ENCODE measurements at regions not wholly inside any gene's neighbourhood (a gene's known extent, or its start where the extent isn't known, plus 50 kb on each side); places are given as distances from the start of the nearest gene placed in this dataset.

DNA sequence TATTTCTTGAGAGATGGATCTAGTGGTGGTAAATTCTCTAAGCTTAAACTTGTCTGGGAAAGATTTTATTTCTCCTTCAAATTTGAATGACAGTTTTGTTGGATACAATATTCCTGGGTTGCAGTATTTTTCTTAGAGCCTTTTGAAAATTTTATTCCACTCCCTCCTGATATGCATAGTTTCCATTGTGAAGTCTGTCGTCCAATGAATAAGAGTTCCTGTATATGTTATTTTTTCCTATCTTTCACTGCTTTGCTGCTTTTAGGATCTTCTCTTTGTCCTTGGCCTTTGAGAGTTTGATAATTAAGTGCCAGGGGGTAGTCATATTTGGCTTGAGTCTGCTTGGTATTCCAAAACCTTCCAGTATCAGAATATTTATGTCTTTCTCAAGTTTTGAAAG, 1156.4 kb upstream of the AGA start:
- TF ChIP-seq, protein P1, sequence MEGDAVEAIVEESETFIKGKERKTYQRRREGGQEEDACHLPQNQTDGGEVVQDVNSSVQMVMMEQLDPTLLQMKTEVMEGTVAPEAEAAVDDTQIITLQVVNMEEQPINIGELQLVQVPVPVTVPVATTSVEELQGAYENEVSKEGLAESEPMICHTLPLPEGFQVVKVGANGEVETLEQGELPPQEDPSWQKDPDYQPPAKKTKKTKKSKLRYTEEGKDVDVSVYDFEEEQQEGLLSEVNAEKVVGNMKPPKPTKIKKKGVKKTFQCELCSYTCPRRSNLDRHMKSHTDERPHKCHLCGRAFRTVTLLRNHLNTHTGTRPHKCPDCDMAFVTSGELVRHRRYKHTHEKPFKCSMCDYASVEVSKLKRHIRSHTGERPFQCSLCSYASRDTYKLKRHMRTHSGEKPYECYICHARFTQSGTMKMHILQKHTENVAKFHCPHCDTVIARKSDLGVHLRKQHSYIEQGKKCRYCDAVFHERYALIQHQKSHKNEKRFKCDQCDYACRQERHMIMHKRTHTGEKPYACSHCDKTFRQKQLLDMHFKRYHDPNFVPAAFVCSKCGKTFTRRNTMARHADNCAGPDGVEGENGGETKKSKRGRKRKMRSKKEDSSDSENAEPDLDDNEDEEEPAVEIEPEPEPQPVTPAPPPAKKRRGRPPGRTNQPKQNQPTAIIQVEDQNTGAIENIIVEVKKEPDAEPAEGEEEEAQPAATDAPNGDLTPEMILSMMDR (IDR thresholded peaks at IDR 0.05): no peak
- H3K27ac Mint-ChIP-seq (ENCODE audit: unreplicated experiment): no peak overlapping the region
- H3K36me3 Mint-ChIP-seq (ENCODE audit: unreplicated experiment): no peaks in the 10 kb centered on the region
- no peaks in the 10 kb centered on the region for H3K27me3 Mint-ChIP-seq (ENCODE audit: unreplicated experiment)
- H3K9me3 Mint-ChIP-seq (ENCODE audit: unreplicated experiment): no peaks in the 10 kb centered on the region
- no peak overlapping the region for H3K4me3 Mint-ChIP-seq (ENCODE audit: unreplicated experiment)
- no peak for DNase-seq (ENCODE audit: extremely low spot score, unreplicated experiment)
- H3K4me1 Mint-ChIP-seq (ENCODE audit: unreplicated experiment): no peaks in the 10 kb centered on the region

DNA sequence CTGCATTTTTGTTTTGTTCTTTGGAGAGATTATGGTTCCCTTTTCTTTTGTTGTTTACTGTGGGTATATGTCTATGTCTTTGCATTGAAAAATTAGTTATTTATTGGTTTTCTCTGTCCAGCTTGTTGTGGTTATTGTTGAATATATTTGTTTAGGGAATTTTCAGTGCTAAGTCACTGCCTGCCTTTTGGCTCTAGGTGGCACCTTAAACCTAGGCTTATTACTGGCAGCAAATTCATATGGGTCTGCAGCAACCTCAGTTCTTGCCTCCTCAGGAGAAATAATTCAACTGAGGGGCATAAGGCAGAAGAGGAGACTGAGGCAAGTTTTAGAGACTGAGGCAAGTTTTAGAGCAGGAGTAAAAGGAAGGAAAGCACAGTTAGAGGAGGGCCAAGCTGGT, 1157.3 kb upstream of the AGA start:
- Mint-ChIP-seq H3K27me3 (ENCODE audit: unreplicated experiment) (no peaks in the 10 kb centered on the region), H3K4me1 (ENCODE audit: unreplicated experiment) (no peaks in the 10 kb centered on the region), H3K4me3 (ENCODE audit: unreplicated experiment) (no peak overlapping the region), H3K27ac (ENCODE audit: unreplicated experiment) (no peak overlapping the region), H3K9me3 (ENCODE audit: unreplicated experiment) (no peaks in the 10 kb centered on the region), H3K36me3 (ENCODE audit: unreplicated experiment) (no peaks in the 10 kb centered on the region)
- TF ChIP-seq, protein P1 (IDR thresholded peaks at IDR 0.05): peak; percentile 39
- no peak for DNase-seq (ENCODE audit: extremely low spot score, unreplicated experiment)

DNA sequence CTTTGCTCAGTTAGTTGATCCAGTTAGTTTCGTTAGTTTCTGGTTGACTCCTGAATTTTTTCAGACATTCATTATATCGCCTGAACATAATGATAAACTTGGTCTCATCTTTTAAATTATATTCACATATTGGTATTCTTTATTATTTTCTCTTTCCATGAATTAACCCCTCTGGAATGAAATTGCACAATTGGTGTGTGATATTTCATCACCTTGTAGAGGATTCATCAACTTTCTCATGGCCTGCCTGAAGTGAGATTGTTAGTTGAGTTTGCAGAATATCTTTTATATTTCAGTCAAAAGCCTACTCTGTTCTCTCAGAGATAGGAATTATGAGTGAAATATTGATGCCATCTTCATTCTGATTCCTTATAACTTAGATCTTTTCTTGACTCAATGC, 1160.6 kb upstream of the AGA start:
- no peaks in the 10 kb centered on the region for H3K9me3 Mint-ChIP-seq (ENCODE audit: unreplicated experiment)
- DNase-seq (ENCODE audit: extremely low spot score, unreplicated experiment): no peak
- H3K4me3 Mint-ChIP-seq (ENCODE audit: unreplicated experiment): no peak overlapping the region
- no peaks in the 10 kb centered on the region for H3K36me3 Mint-ChIP-seq (ENCODE audit: unreplicated experiment)
- no peak overlapping the region for H3K27ac Mint-ChIP-seq (ENCODE audit: unreplicated experiment)
- H3K27me3 Mint-ChIP-seq (ENCODE audit: unreplicated experiment): no peaks in the 10 kb centered on the region
- H3K4me1 Mint-ChIP-seq (ENCODE audit: unreplicated experiment): no peaks in the 10 kb centered on the region
- TF ChIP-seq, protein P1 (IDR thresholded peaks at IDR 0.05): no peak

DNA sequence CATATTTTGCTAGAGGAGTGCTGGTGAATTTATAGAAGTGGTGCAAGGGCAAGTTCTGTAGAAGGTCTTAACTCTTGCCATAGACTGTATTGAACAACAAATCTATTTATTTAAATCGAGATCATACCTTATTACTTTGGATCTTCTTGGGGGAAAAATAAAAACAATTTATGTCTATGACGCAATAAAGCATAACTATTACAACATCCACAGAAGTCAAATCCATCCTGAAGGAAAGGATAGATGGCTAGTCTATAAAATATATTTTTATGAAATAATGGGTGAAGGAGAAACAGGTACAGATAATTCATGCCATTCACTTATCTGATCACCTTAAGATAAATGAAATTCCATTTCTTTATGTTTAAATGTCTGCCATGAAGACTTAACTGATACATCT, 1168.8 kb upstream of the AGA start:
- H3K9me3 Mint-ChIP-seq (ENCODE audit: unreplicated experiment): peaks cover 3% of the 10 kb centered on the region
- H3K27me3 Mint-ChIP-seq (ENCODE audit: unreplicated experiment): no peaks in the 10 kb centered on the region
- no peaks in the 10 kb centered on the region for H3K36me3 Mint-ChIP-seq (ENCODE audit: unreplicated experiment)
- H3K4me3 Mint-ChIP-seq (ENCODE audit: unreplicated experiment): no peak overlapping the region
- no peak for DNase-seq (ENCODE audit: extremely low spot score, unreplicated experiment)
- no peak overlapping the region for H3K27ac Mint-ChIP-seq (ENCODE audit: unreplicated experiment)
- TF ChIP-seq, protein P1 (IDR thresholded peaks at IDR 0.05): no peak
- H3K4me1 Mint-ChIP-seq (ENCODE audit: unreplicated experiment): no peaks in the 10 kb centered on the region

DNA sequence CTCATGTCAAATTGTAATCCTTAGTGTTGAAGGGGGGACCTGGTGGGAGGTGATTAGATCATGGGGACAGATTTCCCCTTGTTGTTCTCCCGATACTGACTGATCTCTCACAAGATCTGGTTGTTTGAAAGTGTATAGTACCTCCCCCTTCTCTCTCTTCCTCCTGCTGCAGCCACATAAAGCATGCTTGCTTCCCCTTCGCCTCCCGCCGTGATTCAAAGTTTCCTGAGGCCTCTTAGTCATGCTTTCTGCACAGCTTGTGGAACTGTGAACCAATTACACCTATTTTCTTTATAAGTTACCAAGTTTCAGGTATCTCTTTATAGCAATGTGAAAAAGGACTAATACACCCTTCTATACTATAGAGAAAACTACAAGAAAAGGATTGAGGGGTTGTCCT, 1170.5 kb upstream of the AGA start:
- H3K9me3 Mint-ChIP-seq (ENCODE audit: unreplicated experiment): peaks cover 3% of the 10 kb centered on the region
- TF ChIP-seq, protein P1 (IDR thresholded peaks at IDR 0.05): no peak
- DNase-seq (ENCODE audit: extremely low spot score, unreplicated experiment): no peak
- no peaks in the 10 kb centered on the region for H3K36me3 Mint-ChIP-seq (ENCODE audit: unreplicated experiment)
- H3K4me1 Mint-ChIP-seq (ENCODE audit: unreplicated experiment): no peaks in the 10 kb centered on the region
- no peak overlapping the region for H3K4me3 Mint-ChIP-seq (ENCODE audit: unreplicated experiment)
- H3K27me3 Mint-ChIP-seq (ENCODE audit: unreplicated experiment): no peaks in the 10 kb centered on the region
- H3K27ac Mint-ChIP-seq (ENCODE audit: unreplicated experiment): no peak overlapping the region

Data from osteocyte (in vitro differentiated cells).